Hindlimb muscle (tissue), 1 donor: ENCODE measurements at regions not wholly inside any gene's neighbourhood (a gene's known extent, or its start where the extent isn't known, plus 50 kb on each side); places are given as distances from the start of the nearest gene placed in this dataset.
"Not testable (repeated sequence)": the region's sequence is repeated elsewhere in the genome, so short reads cannot be mapped to it uniquely, and the experiment has no call there.

Experiments
- DNase-seq: peaks from one replicate; pipeline ENCODE4 v3.0.0-alpha.2; 2013

- no peak for DNase-seq
Observed at GRCh38 chr2:126115975-126116374, 540.0 kb upstream of the GYPC start.

- no peak for DNase-seq
Observed at GRCh38 chr2:126117886-126118285, 538.1 kb upstream of the GYPC start.

- no peak for DNase-seq
Observed at GRCh38 chr2:126145752-126146151, 510.2 kb upstream of the GYPC start.

GRCh38 chr2:126154256-126154785, 501.6 kb upstream of the GYPC start:
- no peak for DNase-seq

GRCh38 chr2:126160950-126161349, 495.0 kb upstream of the GYPC start:
- DNase-seq: not testable (repeated sequence)

GRCh38 chr2:126172631-126173184, 483.2 kb upstream of the GYPC start:
- no peak for DNase-seq

GRCh38 chr2:126175222-126175621, 480.7 kb upstream of the GYPC start:
- no peak for DNase-seq

GRCh38 chr2:126177479-126177878, 478.5 kb upstream of the GYPC start:
- DNase-seq: no peak

- no peak for DNase-seq
Observed at GRCh38 chr2:126187668-126188067, 468.3 kb upstream of the GYPC start.

- no peak for DNase-seq
Observed at GRCh38 chr2:126189527-126189926, 466.4 kb upstream of the GYPC start.

- DNase-seq: no peak
Observed at GRCh38 chr2:126200538-126200937, 455.4 kb upstream of the GYPC start.

- DNase-seq: no peak
Observed at GRCh38 chr2:126208266-126208665, 447.7 kb upstream of the GYPC start.

GRCh38 chr2:126212735-126213134, 443.2 kb upstream of the GYPC start:
- no peak for DNase-seq

- DNase-seq: no peak
Observed at GRCh38 chr2:126219081-126219480, 436.9 kb upstream of the GYPC start.

- no peak for DNase-seq
Observed at GRCh38 chr2:126220331-126220730, 435.6 kb upstream of the GYPC start.

- DNase-seq: no peak
Observed at GRCh38 chr2:126221506-126221905, 434.5 kb upstream of the GYPC start.

GRCh38 chr2:126222278-126222677, 433.7 kb upstream of the GYPC start:
- DNase-seq: no peak

- no peak for DNase-seq
Observed at GRCh38 chr2:126224776-126225175, 431.2 kb upstream of the GYPC start.

- DNase-seq: no peak
Observed at GRCh38 chr2:126227250-126227649, 428.7 kb upstream of the GYPC start.

- no peak for DNase-seq
Observed at GRCh38 chr2:126228531-126228930, 427.4 kb upstream of the GYPC start.

GRCh38 chr2:126238251-126238650, 417.7 kb upstream of the GYPC start:
- no peak for DNase-seq

GRCh38 chr2:126239320-126239955, 416.5 kb upstream of the GYPC start:
- DNase-seq: no peak

GRCh38 chr2:126241001-126241400, 415.0 kb upstream of the GYPC start:
- peak; percentile 19 for DNase-seq

- DNase-seq: peak; percentile 38
Observed at GRCh38 chr2:126241411-126241810, 414.5 kb upstream of the GYPC start.

GRCh38 chr2:126244937-126245336, 411.0 kb upstream of the GYPC start:
- DNase-seq: no peak
